HUES6 (cell line): ENCODE measurements at regions not wholly inside any gene's neighbourhood (a gene's known extent, or its start where the extent isn't known, plus 50 kb on each side); places are given as distances from the start of the nearest gene placed in this dataset.

Source experiments
- H3K27ac ChIP-seq: 2 replicates; pipeline ENCODE4 v1.7.0; 2013; ENCODE audit warnings: low read depth, mild to moderate bottlenecking, low read length, inconsistent platforms
- H3K27me3 ChIP-seq: 2 replicates; pipeline ENCODE4 v1.6.1; 2013; ENCODE audit warnings: low read length; ENCODE audit not compliant: control insufficient read depth, insufficient read depth
- H3K36me3 ChIP-seq: 2 replicates; pipeline ENCODE4 v1.6.1; 2013; ENCODE audit warnings: low read length; ENCODE audit not compliant: control insufficient read depth, insufficient read depth
- H3K4me1 ChIP-seq: 2 replicates; pipeline ENCODE4 v1.6.1; 2013; ENCODE audit warnings: low read length; ENCODE audit not compliant: control insufficient read depth, insufficient read depth
- H3K4me3 ChIP-seq: 2 replicates; pipeline ENCODE4 v1.5.1; 2013; ENCODE audit warnings: low read depth, low read length
- H3K9ac ChIP-seq: one replicate; pipeline ENCODE4 v1.6.1; 2013; ENCODE audit warnings: mild to moderate bottlenecking, low read length
- H3K9me3 ChIP-seq: 2 replicates; pipeline ENCODE4 v1.6.1; 2013; ENCODE audit warnings: low read depth, low read length; ENCODE audit not compliant: control insufficient read depth, insufficient read depth

GRCh38 chr15:37260255-37260654 is 159.9 kb upstream of the MEIS2 start:
- Histone ChIP-seq H3K9me3 (no peaks in the 10 kb centered on the region), H3K36me3 (no peaks in the 10 kb centered on the region), H3K4me3 (no peak overlapping the region), H3K4me1 (no peaks in the 10 kb centered on the region), H3K27ac (no peak overlapping the region), H3K9ac (no peak overlapping the region), H3K27me3 (no peaks in the 10 kb centered on the region)

- Histone ChIP-seq H3K4me1 (no peaks in the 10 kb centered on the region), H3K36me3 (no peaks in the 10 kb centered on the region), H3K9me3 (no peaks in the 10 kb centered on the region), H3K27ac (no peak overlapping the region), H3K9ac (no peak overlapping the region), H3K4me3 (no peak overlapping the region), H3K27me3 (no peaks in the 10 kb centered on the region)
These were observed 161.3 kb upstream of the MEIS2 start for GRCh38 chr15:37261685-37262084.

GRCh38 chr15:37262922-37263608 is 162.7 kb upstream of the MEIS2 start:
- no peak overlapping the region for H3K9ac ChIP-seq
- no peaks in the 10 kb centered on the region for H3K4me1 ChIP-seq
- H3K4me3 ChIP-seq = no peak overlapping the region
- no peak overlapping the region for H3K27ac ChIP-seq
- H3K27me3 ChIP-seq = no peaks in the 10 kb centered on the region
- no peaks in the 10 kb centered on the region for H3K9me3 ChIP-seq
- H3K36me3 ChIP-seq = no peaks in the 10 kb centered on the region

- Histone ChIP-seq H3K4me3 (no peak overlapping the region), H3K27ac (no peak overlapping the region), H3K9me3 (no peaks in the 10 kb centered on the region), H3K27me3 (peaks cover 4% of the 10 kb centered on the region; the same call in 1 of the 2 replicates), H3K36me3 (no peaks in the 10 kb centered on the region), H3K4me1 (no peaks in the 10 kb centered on the region), H3K9ac (no peak overlapping the region)
These were observed 188.9 kb upstream of the MEIS2 start for GRCh38 chr15:37289109-37289765.

GRCh38 chr15:37291920-37292319 is 191.6 kb upstream of the MEIS2 start:
- no peaks in the 10 kb centered on the region for H3K9me3 ChIP-seq
- H3K27ac ChIP-seq = no peak overlapping the region
- no peak overlapping the region for H3K9ac ChIP-seq
- peaks cover 4% of the 10 kb centered on the region; the same call in 1 of the 2 replicates for H3K27me3 ChIP-seq
- H3K36me3 ChIP-seq = no peaks in the 10 kb centered on the region
- H3K4me1 ChIP-seq = no peaks in the 10 kb centered on the region
- no peak overlapping the region for H3K4me3 ChIP-seq

GRCh38 chr15:37298271-37298670 is 197.9 kb upstream of the MEIS2 start:
- no peaks in the 10 kb centered on the region for H3K4me1 ChIP-seq
- no peaks in the 10 kb centered on the region for H3K27me3 ChIP-seq
- H3K36me3 ChIP-seq = no peaks in the 10 kb centered on the region
- no peak overlapping the region for H3K9ac ChIP-seq
- H3K27ac ChIP-seq = no peak overlapping the region
- H3K4me3 ChIP-seq = no peak overlapping the region
- H3K9me3 ChIP-seq = no peaks in the 10 kb centered on the region

GRCh38 chr15:37339437-37339836 is 239.1 kb upstream of the MEIS2 start:
- Histone ChIP-seq H3K9ac (no peak overlapping the region), H3K9me3 (no peaks in the 10 kb centered on the region), H3K36me3 (no peaks in the 10 kb centered on the region), H3K27me3 (no peaks in the 10 kb centered on the region), H3K27ac (no peak overlapping the region), H3K4me3 (no peak overlapping the region), H3K4me1 (no peaks in the 10 kb centered on the region)

- Histone ChIP-seq H3K4me3 (no peak overlapping the region), H3K9me3 (no peaks in the 10 kb centered on the region), H3K9ac (no peak overlapping the region), H3K4me1 (no peaks in the 10 kb centered on the region), H3K27ac (no peak overlapping the region), H3K27me3 (no peaks in the 10 kb centered on the region), H3K36me3 (no peaks in the 10 kb centered on the region)
These were observed 239.5 kb upstream of the MEIS2 start for GRCh38 chr15:37339856-37340255.

GRCh38 chr15:37340438-37340837 is 240.1 kb upstream of the MEIS2 start:
- Histone ChIP-seq H3K27me3 (no peaks in the 10 kb centered on the region), H3K4me1 (no peaks in the 10 kb centered on the region), H3K4me3 (no peak overlapping the region), H3K9me3 (no peaks in the 10 kb centered on the region), H3K9ac (no peak overlapping the region), H3K36me3 (no peaks in the 10 kb centered on the region), H3K27ac (no peak overlapping the region)

GRCh38 chr15:37359101-37359892 is 258.9 kb upstream of the MEIS2 start:
- no peaks in the 10 kb centered on the region for H3K36me3 ChIP-seq
- peaks cover 6% of the 10 kb centered on the region; the same call in 1 of the 2 replicates for H3K4me1 ChIP-seq
- no peak overlapping the region for H3K9ac ChIP-seq
- H3K9me3 ChIP-seq = no peaks in the 10 kb centered on the region
- H3K27ac ChIP-seq = no peak overlapping the region
- no peaks in the 10 kb centered on the region for H3K27me3 ChIP-seq
- H3K4me3 ChIP-seq = no peak overlapping the region

GRCh38 chr15:37359893-37360290 is 259.5 kb upstream of the MEIS2 start:
- Histone ChIP-seq H3K27ac (no peak overlapping the region), H3K9ac (no peak overlapping the region), H3K27me3 (no peaks in the 10 kb centered on the region), H3K9me3 (no peaks in the 10 kb centered on the region), H3K36me3 (no peaks in the 10 kb centered on the region), H3K4me1 (peaks cover 6% of the 10 kb centered on the region; the same call in 1 of the 2 replicates), H3K4me3 (no peak overlapping the region)
